Panc1 (cell line): ENCODE measurements at regions not wholly inside any gene's neighbourhood (a gene's known extent, or its start where the extent isn't known, plus 50 kb on each side); places are given as distances from the start of the nearest gene placed in this dataset.

Source experiments
- CTCF ChIP-seq: fragments of 450-650 bp; IDR thresholded peaks from 2 replicates; pipeline ENCODE4 v1.5.1; 2017; ENCODE audit warnings: mild to moderate bottlenecking
- POLR2AphosphoS5 ChIP-seq: IDR thresholded peaks from 2 replicates; pipeline ENCODE4 v1.6.1; 2012; ENCODE audit warnings: mild to moderate bottlenecking, low read depth, low read length, moderate library complexity
- REST ChIP-seq, 2 experiments: IDR thresholded peaks; 2 replicates each; pipeline ENCODE4 v1.6.1; 2011 to 2012; ENCODE audit warnings: low read depth in 2 of 2, control low read depth in 1 of 2, low read length in 1 of 2, mild to moderate bottlenecking in 1 of 2, moderate library complexity in 1 of 2; ENCODE audit not compliant: insufficient read depth in 1 of 2
- SIN3A ChIP-seq: IDR thresholded peaks from 2 replicates; pipeline ENCODE4 v1.6.1; 2012; ENCODE audit warnings: low read depth, mild to moderate bottlenecking, low read length, moderate library complexity, borderline replicate concordance; ENCODE audit not compliant: insufficient read depth

GRCh38 chr2:188795762-188796161 lies 178.4 kb upstream of the COL3A1 start:
- TF ChIP-seq CTCF (no peak), POLR2AphosphoS5 (no peak), REST (IDR thresholded peaks at IDR 0.05; ENCODE audit: insufficient read depth in 1 of 2, low read depth in 2 of 2, low read length in 1 of 2) (no peak), SIN3A (no peak)
